HepG2 (cell line): ENCODE measurements at regions not wholly inside any gene's neighbourhood (a gene's known extent, or its start where the extent isn't known, plus 50 kb on each side); places are given as distances from the start of the nearest gene placed in this dataset.

Experiments
- HNRNPK ChIP-seq: fragments of 200-400 bp; formaldehyde crosslinking; IDR thresholded peaks from 2 replicates; pipeline ENCODE4 v1.6.1; 2018; ENCODE audit warnings: low read length, low read depth, moderate library complexity, mild to moderate bottlenecking; ENCODE audit not compliant: poor library complexity, severe bottlenecking
- PHF21A ChIP-seq: sonication (generic); formaldehyde crosslinking; IDR thresholded peaks from 2 replicates; pipeline ENCODE4 v1.5.0; 2020; ENCODE audit warnings: mild to moderate bottlenecking, missing genetic modification reagents

DNA sequence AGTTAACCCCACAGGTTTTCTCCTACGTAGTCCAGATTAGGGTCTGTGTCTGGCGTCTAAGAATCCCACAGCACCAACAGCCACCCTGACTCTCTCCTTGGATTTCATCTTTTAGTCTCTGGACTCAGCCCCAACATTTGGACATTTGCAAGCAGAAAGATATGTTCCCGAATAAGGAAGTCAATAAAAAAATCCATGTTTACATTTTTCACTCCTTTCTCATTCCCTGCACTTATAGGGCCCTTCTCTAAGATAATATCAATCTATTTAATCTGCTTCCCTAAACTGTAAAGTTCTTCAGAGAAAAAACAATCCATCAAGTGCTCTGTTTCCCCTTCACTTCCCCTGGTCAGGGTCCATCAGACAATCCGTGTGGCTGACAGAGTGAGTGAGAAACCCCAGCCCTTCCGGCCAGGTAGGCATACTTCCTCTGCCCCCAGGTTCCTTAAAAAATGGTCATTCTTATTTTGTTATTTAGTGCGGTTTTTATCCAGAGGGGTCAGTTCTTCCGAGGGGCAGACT is 105.9 kb upstream of the CDC42BPA start:
- TF ChIP-seq PHF21A (no peak), HNRNPK (no peak)
